K562 (cell line): ENCODE measurements at regions not wholly inside any gene's neighbourhood (a gene's known extent, or its start where the extent isn't known, plus 50 kb on each side); places are given as distances from the start of the nearest gene placed in this dataset.

ENCODE experiments used
- ATAC-seq: fragments of 200-7000 bp; cut with Tn5 transposase; 3 replicates; pipeline ENCODE4 v1.9.1; 2020; ENCODE audit warnings: moderate library complexity
- BruUV-seq: library from RNA; stranded (reverse); fragments of 400-500 nt; replicated peaks from 2 replicates; lab custom pipeline; 2021; lab: Mats Ljungman, UMichigan
- CTCF ChIA-PET: fragments of 300-600 bp; formaldehyde crosslinking; extraction: SDS; loops from one replicate; lab custom pipeline; 2021; ENCODE audit warnings: low intra/inter-chr PET ratio; lab: Yijun Ruan, JAX
- POLR2A ChIA-PET: fragments of 300-600, 350-650 bp; sonication (Branson Sonifier 250); formaldehyde crosslinking; extraction: SDS; loops from one replicate; lab custom pipeline; 2021; ENCODE audit warnings: antibody characterized with exemption, inconsistent platforms; lab: Yijun Ruan, JAX
- DNase-seq, 4 experiments: peaks; one replicate each; pipeline versions ENCODE4 v3.0.0 to v3.0.0-alpha.2; 2011 to 2018; ENCODE audit warnings: low spot score in 3 of 4, mixed read lengths in 3 of 4; ENCODE audit errors: extremely low read depth in 1 of 4
- FAIRE-seq: peaks from 2 replicates; lab custom pipeline; 2011; peaks lifted over from hg19 to GRCh38; lab: Jason Lieb, UNC
- H2AFZ ChIP-seq: 2 replicates; pipeline ENCODE4 v1.6.0; 2011; ENCODE audit warnings: low read depth, low read length, control low read depth, inconsistent platforms
- H3K27ac ChIP-seq: fragments of 200-600 bp; 3 replicates; pipeline ENCODE4 v1.8.0; 2011; ENCODE audit warnings: low read depth, mild to moderate bottlenecking, control low read depth, inconsistent platforms, low read length, moderate library complexity, mixed read lengths; ENCODE audit errors: extremely low read depth
- H3K27me3 ChIP-seq, 2 experiments: fragments of 300-600 bp in 1 of 2; 2 replicates in 1 of 2; 3 replicates in 1 of 2; pipeline versions ENCODE4 v1.6.0 to v1.8.0; 2011; ENCODE audit warnings: inconsistent platforms in 2 of 2, low read length in 2 of 2, mild to moderate bottlenecking in 1 of 2, mixed read lengths in 1 of 2, moderate library complexity in 1 of 2; ENCODE audit not compliant: control insufficient read depth in 2 of 2, insufficient read depth in 2 of 2
- H3K36me3 ChIP-seq: fragments of 300-600 bp; 3 replicates; pipeline ENCODE4 v1.8.0; 2011; ENCODE audit warnings: mild to moderate bottlenecking, low read length, inconsistent platforms; ENCODE audit not compliant: control insufficient read depth, insufficient read depth
- H3K4me1 ChIP-seq, 2 experiments: fragments of 200-600 bp in 1 of 2; replicated peaks in 1 of 2; 2 replicates in 1 of 2; 3 replicates in 1 of 2; pipeline versions ENCODE4 v1.5.1 to v1.8.0; 2011; ENCODE audit warnings: inconsistent platforms in 2 of 2, low read length in 2 of 2, mild to moderate bottlenecking in 1 of 2, mixed read lengths in 1 of 2, moderate library complexity in 1 of 2; ENCODE audit not compliant: control insufficient read depth in 2 of 2, insufficient read depth in 2 of 2
- H3K4me2 ChIP-seq: 2 replicates; pipeline ENCODE4 v1.6.1; 2011; ENCODE audit warnings: low read length, control low read depth, inconsistent platforms, mixed read lengths; ENCODE audit not compliant: insufficient read depth
- H3K4me3 ChIP-seq: fragments of 200-600 bp; sonication (generic), shearing (Covaris generic); 2 replicates; pipeline ENCODE4 v1.5.1; 2016; ENCODE audit warnings: control low read depth, inconsistent platforms
- H3K79me2 ChIP-seq: fragments of 200-600 bp; 3 replicates; pipeline ENCODE4 v1.8.0; 2011; ENCODE audit warnings: low read length, inconsistent platforms; ENCODE audit not compliant: control insufficient read depth, insufficient read depth
- H3K9ac ChIP-seq, 2 experiments: 2 replicates each; pipeline versions ENCODE4 v1.6.0 to v1.6.1; 2011; ENCODE audit warnings: low read depth in 2 of 2, low read length in 2 of 2, control low read depth in 1 of 2, inconsistent platforms in 1 of 2, mild to moderate bottlenecking in 1 of 2, mixed read lengths in 1 of 2; ENCODE audit not compliant: insufficient read depth in 1 of 2
- H3K9me1 ChIP-seq: one replicate; pipeline ENCODE4 v1.6.0; 2011; ENCODE audit warnings: inconsistent platforms, mild to moderate bottlenecking, low read length, moderate library complexity; ENCODE audit not compliant: control insufficient read depth, insufficient read depth
- H3K9me3 ChIP-seq: replicated peaks from 2 replicates; pipeline ENCODE4 v1.5.1; 2011; ENCODE audit warnings: low read depth, low read length, inconsistent platforms; ENCODE audit not compliant: control insufficient read depth, insufficient read depth
- H4K20me1 ChIP-seq: replicated peaks from 2 replicates; pipeline ENCODE4 v1.6.1; 2011; ENCODE audit warnings: low read length, inconsistent platforms, mixed read lengths; ENCODE audit not compliant: control insufficient read depth, insufficient read depth
- CHD2 ChIP-seq: IDR thresholded peaks from 2 replicates; pipeline ENCODE4 v1.6.1; 2011; ENCODE audit warnings: low read depth, low read length
- CHD7 ChIP-seq: fragments of 200-600 bp; sonication (generic); IDR thresholded peaks from one replicate; pipeline ENCODE4 v1.6.1; 2012; ENCODE audit warnings: mild to moderate bottlenecking, low read depth, low read length, inconsistent platforms
- ELF2 ChIP-seq: fragments of 250-450 bp; sonication (Bioruptor Pico); IDR thresholded peaks from 2 replicates; pipeline ENCODE4 v1.5.0; 2021; ENCODE audit warnings: mild to moderate bottlenecking
- L3MBTL2 ChIP-seq: fragments of 450-650 bp; IDR thresholded peaks from 2 replicates; pipeline ENCODE4 v1.6.1; 2016; ENCODE audit warnings: mild to moderate bottlenecking, moderate library complexity
- OTX1 ChIP-seq: fragments of 450-650 bp; formaldehyde crosslinking; IDR thresholded peaks from 2 replicates; pipeline ENCODE4 v1.4.0; 2022; ENCODE audit warnings: mild to moderate bottlenecking
- POLR3A ChIP-seq: IDR thresholded peaks from 2 replicates; pipeline ENCODE4 v1.6.1; 2011; ENCODE audit warnings: borderline replicate concordance, mild to moderate bottlenecking, moderate library complexity; ENCODE audit not compliant: insufficient read length, insufficient read depth; ENCODE audit errors: extremely low read depth
- SMARCE1 ChIP-seq: fragments of 450-650 bp; IDR thresholded peaks from 2 replicates; pipeline ENCODE4 v1.7.1; 2016; ENCODE audit warnings: mild to moderate bottlenecking
- SRSF3 ChIP-seq: fragments of 200-400 bp; formaldehyde crosslinking; IDR thresholded peaks from 2 replicates; pipeline ENCODE4 v1.6.1; 2016; ENCODE audit warnings: mild to moderate bottlenecking, low read length, moderate library complexity; ENCODE audit not compliant: insufficient read depth
- TAF1 ChIP-seq: IDR thresholded peaks from 2 replicates; pipeline ENCODE4 v1.6.1; 2011; ENCODE audit warnings: mild to moderate bottlenecking, low read length, moderate library complexity; ENCODE audit not compliant: insufficient read depth, control insufficient read depth, severe bottlenecking; ENCODE audit errors: extremely low read depth
- TAF9B ChIP-seq: fragments of 450-650 bp; IDR thresholded peaks from 2 replicates; pipeline ENCODE4 v1.6.1; 2018; ENCODE audit warnings: mild to moderate bottlenecking; ENCODE audit not compliant: partially characterized antibody
- ZC3H8 ChIP-seq: fragments of 450-650 bp; IDR thresholded peaks from 2 replicates; pipeline ENCODE4 v1.6.1; 2017
- ZNF79 ChIP-seq: fragments of 250-450 bp; sonication (Bioruptor Pico); IDR thresholded peaks from 2 replicates; pipeline ENCODE4 v1.4.0; 2020; ENCODE audit warnings: low read depth, mild to moderate bottlenecking, moderate library complexity
- whole genome bisulfite sequencing: fragments of 100-300 bp; shearing (Covaris generic); methylation state at CpG from one replicate; pipeline ENCODE4 v1.1.6; 2016; ENCODE audit warnings: low coverage, mixed read lengths; ENCODE audit not compliant: insufficient coverage; ENCODE audit errors: missing lambda C conversion rate; 5-methylcytosine and 5-hydroxymethylcytosine counted together
- in situ Hi-C: fragments of 300-500 bp; cut with MboI; formaldehyde crosslinking; loops from 4 replicates; pipeline ENCODE4 v1.15.0; 2018; ENCODE audit warnings: inconsistent platforms, mixed read lengths
- intact Hi-C: fragments of 100-400 bp; cut with micrococcal nuclease; formaldehyde crosslinking; loops from 2 replicates; pipeline ENCODE4 v1.14.2; 2022

- ATAC-seq (no peak), FAIRE-seq (no peak), DNase-seq (no peak)
- Histone ChIP-seq H3K27me3 (no peaks in the 10 kb centered on the region), H3K9me3 (peaks cover 6% of the 10 kb centered on the region; the same call in 1 of the 2 replicates), H3K79me2 (no peaks in the 10 kb centered on the region), H2AFZ (no peak overlapping the region), H3K9ac (no peak overlapping the region), H4K20me1 (no peaks in the 10 kb centered on the region), H3K4me1 (no peaks in the 10 kb centered on the region), H3K4me3 (no peak overlapping the region), H3K27ac (no peak overlapping the region), H3K4me2 (no peak overlapping the region), H3K36me3 (no peaks in the 10 kb centered on the region), H3K9me1 (no peaks in the 10 kb centered on the region)
- CTCF ChIA-PET = no interaction called here
- 0% methylated on average over 4 of the region's 4 CpGs for WGBS
- POLR2A ChIA-PET = no interaction called here
- intact Hi-C loops (no loop called here), in situ Hi-C loops (no loop called here)
- no TSS peak for BruUV-seq
- TF ChIP-seq TAF1 (no peak), ZNF79 (no peak), POLR3A (no peak), CHD2 (no peak), SRSF3 (no peak), SMARCE1 (no peak), ELF2 (CRISPR knock-in tag) (no peak), ZC3H8 (no peak), TAF9B (no peak), OTX1 (no peak), L3MBTL2 (no peak), CHD7 (no peak)
These were observed 1216.1 kb upstream of the FAM98A start for GRCh38 chr2:34815052-34815741.
